ENCODE measurements at regions not wholly inside any gene's neighbourhood (a gene's known extent, or its start where the extent isn't known, plus 50 kb on each side); places are given as distances from the start of the nearest gene placed in this dataset.

- Histone ChIP-seq H3K4me1 (no peaks in the 10 kb centered on the region), H3K4me3 (no peak overlapping the region), H3K9me3 (no peaks in the 10 kb centered on the region), H3K27ac (no peak overlapping the region), H3K36me3 (no peaks in the 10 kb centered on the region), H3K27me3 (no peaks in the 10 kb centered on the region)
- TF ChIP-seq POLR2A (IDR thresholded peaks at IDR 0.05) = no peak
- TF ChIP-seq CTCF (IDR thresholded peaks at IDR 0.05) = no peak
- no peak for DNase-seq
- intact Hi-C loops (cut with DNase I; ENCODE audit: low total_unique reads) = no loop called here
Observed at GRCh38 chr2:608297-608696, 68.9 kb downstream of the TMEM18 start.

- no peak for DNase-seq
- Histone ChIP-seq H3K9me3 (no peaks in the 10 kb centered on the region), H3K27ac (no peak overlapping the region), H3K27me3 (no peaks in the 10 kb centered on the region), H3K36me3 (no peaks in the 10 kb centered on the region), H3K4me3 (no peak overlapping the region), H3K4me1 (no peaks in the 10 kb centered on the region)
- intact Hi-C loops (cut with DNase I; ENCODE audit: low total_unique reads) = no loop called here
- TF ChIP-seq POLR2A (IDR thresholded peaks at IDR 0.05) (no peak), CTCF (IDR thresholded peaks at IDR 0.05) (no peak)
Observed at GRCh38 chr2:607709-608108, 69.5 kb downstream of the TMEM18 start.

- intact Hi-C loops (cut with DNase I; ENCODE audit: low total_unique reads) = no loop called here
- TF ChIP-seq POLR2A (IDR thresholded peaks at IDR 0.05) (no peak), CTCF (IDR thresholded peaks at IDR 0.05) (no peak)
- H3K36me3 ChIP-seq = no peaks in the 10 kb centered on the region
- no peak for DNase-seq
- no peaks in the 10 kb centered on the region for H3K27me3 ChIP-seq
- no peak overlapping the region for H3K4me3 ChIP-seq
- H3K27ac ChIP-seq = no peak overlapping the region
- H3K9me3 ChIP-seq = no peaks in the 10 kb centered on the region
- no peaks in the 10 kb centered on the region for H3K4me1 ChIP-seq
Observed at GRCh38 chr2:607172-607571, 70.0 kb downstream of the TMEM18 start.

GRCh38 chr2:605674-606608 lies 71.3 kb downstream of the TMEM18 start:
- Histone ChIP-seq H3K4me3 (no peak overlapping the region), H3K9me3 (no peaks in the 10 kb centered on the region), H3K4me1 (no peaks in the 10 kb centered on the region), H3K36me3 (no peaks in the 10 kb centered on the region), H3K27ac (no peak overlapping the region), H3K27me3 (no peaks in the 10 kb centered on the region)
- no peak for DNase-seq
- intact Hi-C loops (cut with DNase I; ENCODE audit: low total_unique reads) = no loop called here
- TF ChIP-seq CTCF (IDR thresholded peaks at IDR 0.05) (no peak), POLR2A (IDR thresholded peaks at IDR 0.05) (no peak)

GRCh38 chr2:604854-605524 lies 72.2 kb downstream of the TMEM18 start:
- Histone ChIP-seq H3K27ac (no peak overlapping the region), H3K27me3 (no peaks in the 10 kb centered on the region), H3K4me3 (no peak overlapping the region), H3K4me1 (no peaks in the 10 kb centered on the region), H3K9me3 (no peaks in the 10 kb centered on the region), H3K36me3 (no peaks in the 10 kb centered on the region)
- intact Hi-C loops (cut with DNase I; ENCODE audit: low total_unique reads) = no loop called here
- no peak for TF ChIP-seq POLR2A (IDR thresholded peaks at IDR 0.05)
- no peak for TF ChIP-seq CTCF (IDR thresholded peaks at IDR 0.05)
- no peak for DNase-seq
